HEK293T (cell line): ENCODE measurements at regions not wholly inside any gene's neighbourhood (a gene's known extent, or its start where the extent isn't known, plus 50 kb on each side); places are given as distances from the start of the nearest gene placed in this dataset.
"Not testable (repeated sequence)": the region's sequence is repeated elsewhere in the genome, so short reads cannot be mapped to it uniquely, and the experiment has no call there.

ENCODE experiments used
- ARNT ChIP-seq: fragments of 450-650 bp; IDR thresholded peaks from 2 replicates; pipeline ENCODE4 v1.6.1; 2017; ENCODE audit warnings: mild to moderate bottlenecking
- BHLHE40 ChIP-seq: fragments of 450-650 bp; IDR thresholded peaks from 2 replicates; pipeline ENCODE4 v1.6.1; 2016; ENCODE audit warnings: mild to moderate bottlenecking, moderate library complexity, borderline replicate concordance
- CTBP1 ChIP-seq: fragments of 450-650 bp; IDR thresholded peaks from 2 replicates; pipeline ENCODE4 v1.6.1; 2016; ENCODE audit warnings: borderline replicate concordance
- ELF4 ChIP-seq: fragments of 450-650 bp; IDR thresholded peaks from 2 replicates; pipeline ENCODE4 v1.6.1; 2017; ENCODE audit warnings: antibody characterized with exemption
- FOXA1 ChIP-seq: fragments of 450-650 bp; IDR thresholded peaks from 2 replicates; pipeline ENCODE4 v1.6.1; 2016; ENCODE audit warnings: mild to moderate bottlenecking
- FOXM1 ChIP-seq: fragments of 450-650 bp; IDR thresholded peaks from 2 replicates; pipeline ENCODE4 v1.6.1; 2017; ENCODE audit warnings: mild to moderate bottlenecking, borderline replicate concordance
- HDGF ChIP-seq: fragments of 450-650 bp; IDR thresholded peaks from 2 replicates; pipeline ENCODE4 v1.6.1; 2017; ENCODE audit warnings: antibody characterized with exemption, borderline replicate concordance
- LEF1 ChIP-seq: fragments of 450-650 bp; IDR thresholded peaks from 2 replicates; pipeline ENCODE4 v1.6.1; 2017; ENCODE audit warnings: mild to moderate bottlenecking, borderline replicate concordance
- NFRKB ChIP-seq: fragments of 450-650 bp; IDR thresholded peaks from 2 replicates; pipeline ENCODE4 v1.6.1; 2016; ENCODE audit warnings: mild to moderate bottlenecking, moderate library complexity
- SP1 ChIP-seq: fragments of 450-650 bp; IDR thresholded peaks from 2 replicates; pipeline ENCODE4 v1.6.1; 2017
- SUZ12 ChIP-seq: fragments of 450-650 bp; IDR thresholded peaks from 2 replicates; pipeline ENCODE4 v1.6.1; 2016; ENCODE audit warnings: mild to moderate bottlenecking
- TARDBP ChIP-seq: fragments of 450-650 bp; IDR thresholded peaks from 2 replicates; pipeline ENCODE4 v1.6.1; 2016
- ZNF384 ChIP-seq: fragments of 450-650 bp; IDR thresholded peaks from 2 replicates; pipeline ENCODE4 v1.6.1; 2016
- TF ChIP-seq, protein P1 (sequence below): fragments of 450-650 bp; IDR thresholded peaks from 2 replicates; pipeline ENCODE4 v1.6.1; 2016

DNA sequence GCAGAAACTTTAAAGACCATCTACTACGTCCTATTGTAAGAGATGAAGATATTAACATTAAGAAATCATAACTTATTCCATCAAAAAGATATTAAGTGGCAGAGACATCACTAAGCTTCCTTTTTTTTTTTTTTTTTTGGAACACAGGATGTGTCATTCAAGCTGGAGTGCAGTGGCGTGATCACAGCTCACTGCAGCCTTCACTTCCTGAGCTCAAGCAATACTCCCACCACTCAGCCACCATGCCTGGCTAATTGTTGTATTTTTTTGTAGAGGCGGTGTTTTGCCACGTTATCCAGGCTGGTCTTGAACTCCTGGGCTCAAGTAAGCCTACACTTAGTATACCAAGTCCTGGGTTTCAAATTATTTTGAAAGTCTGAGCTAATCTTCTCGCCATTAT lies 169.7 kb upstream of the KCTD7 start:
- not testable (repeated sequence) for TF ChIP-seq SP1, SUZ12, FOXA1, ARNT, ZNF384, HDGF, ELF4, TARDBP, FOXM1, NFRKB, BHLHE40, LEF1, CTBP1
- TF ChIP-seq, protein P1, sequence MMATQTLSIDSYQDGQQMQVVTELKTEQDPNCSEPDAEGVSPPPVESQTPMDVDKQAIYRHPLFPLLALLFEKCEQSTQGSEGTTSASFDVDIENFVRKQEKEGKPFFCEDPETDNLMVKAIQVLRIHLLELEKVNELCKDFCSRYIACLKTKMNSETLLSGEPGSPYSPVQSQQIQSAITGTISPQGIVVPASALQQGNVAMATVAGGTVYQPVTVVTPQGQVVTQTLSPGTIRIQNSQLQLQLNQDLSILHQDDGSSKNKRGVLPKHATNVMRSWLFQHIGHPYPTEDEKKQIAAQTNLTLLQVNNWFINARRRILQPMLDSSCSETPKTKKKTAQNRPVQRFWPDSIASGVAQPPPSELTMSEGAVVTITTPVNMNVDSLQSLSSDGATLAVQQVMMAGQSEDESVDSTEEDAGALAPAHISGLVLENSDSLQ, result not testable (repeated sequence)
